ENCODE measurements at regions not wholly inside any gene's neighbourhood (a gene's known extent, or its start where the extent isn't known, plus 50 kb on each side); places are given as distances from the start of the nearest gene placed in this dataset.
"Not testable (repeated sequence)": the region's sequence is repeated elsewhere in the genome, so short reads cannot be mapped to it uniquely, and the experiment has no call there.

GRCh38 chr5:18496041-18496440 is 861.8 kb downstream of the TAF11L14 start:
- no peak for DNase-seq (ENCODE audit: low read depth in 4 of 4, low spot score in 3 of 4)

- DNase-seq (ENCODE audit: low read depth in 4 of 4, low spot score in 3 of 4) = no peak
These were observed 862.8 kb downstream of the TAF11L14 start for GRCh38 chr5:18497089-18497488.

GRCh38 chr5:18503797-18504328 is 869.6 kb downstream of the TAF11L14 start:
- no peak for DNase-seq (ENCODE audit: low read depth in 4 of 4, low spot score in 3 of 4)

GRCh38 chr5:18507114-18507513 is 872.9 kb downstream of the TAF11L14 start:
- DNase-seq (ENCODE audit: low read depth in 4 of 4, low spot score in 3 of 4) = no peak

- no peak for DNase-seq (ENCODE audit: low read depth in 4 of 4, low spot score in 3 of 4)
These were observed 883.6 kb downstream of the TAF11L14 start for GRCh38 chr5:18517641-18518380.

GRCh38 chr5:18523380-18523779 is 889.1 kb downstream of the TAF11L14 start:
- no peak for DNase-seq (ENCODE audit: low read depth in 4 of 4, low spot score in 3 of 4)

GRCh38 chr5:18526792-18527405 is 892.6 kb downstream of the TAF11L14 start:
- DNase-seq (ENCODE audit: low read depth in 4 of 4, low spot score in 3 of 4) = no peak

- no peak for DNase-seq (ENCODE audit: low read depth in 4 of 4, low spot score in 3 of 4)
These were observed 898.9 kb downstream of the TAF11L14 start for GRCh38 chr5:18533137-18533536.

- DNase-seq (ENCODE audit: low read depth in 4 of 4, low spot score in 3 of 4) = no peak
These were observed 899.9 kb downstream of the TAF11L14 start for GRCh38 chr5:18534119-18534518.

GRCh38 chr5:18535753-18536152 is 901.5 kb downstream of the TAF11L14 start:
- DNase-seq (ENCODE audit: low read depth in 4 of 4, low spot score in 3 of 4) = not testable (repeated sequence)

GRCh38 chr5:18544421-18544820 is 910.2 kb downstream of the TAF11L14 start:
- peak in 1 of 4 donors; percentile 14 for DNase-seq (ENCODE audit: low read depth in 4 of 4, low spot score in 3 of 4)

GRCh38 chr5:18546591-18546990 is 912.3 kb downstream of the TAF11L14 start:
- DNase-seq (ENCODE audit: low read depth in 4 of 4, low spot score in 3 of 4) = no peak

GRCh38 chr5:18551716-18552115 is 917.5 kb downstream of the TAF11L14 start:
- no peak for DNase-seq (ENCODE audit: low read depth in 4 of 4, low spot score in 3 of 4)

- DNase-seq (ENCODE audit: low read depth in 4 of 4, low spot score in 3 of 4) = no peak
These were observed 919.0 kb downstream of the TAF11L14 start for GRCh38 chr5:18553269-18553668.

GRCh38 chr5:18560602-18561001 is 926.3 kb downstream of the TAF11L14 start:
- DNase-seq (ENCODE audit: low read depth in 4 of 4, low spot score in 3 of 4) = no peak

GRCh38 chr5:18563853-18564252 is 929.6 kb downstream of the TAF11L14 start:
- DNase-seq (ENCODE audit: low read depth in 4 of 4, low spot score in 3 of 4) = no peak

- DNase-seq (ENCODE audit: low read depth in 4 of 4, low spot score in 3 of 4) = no peak
These were observed 932.4 kb downstream of the TAF11L14 start for GRCh38 chr5:18566671-18567070.

GRCh38 chr5:18576586-18576985 is 942.3 kb downstream of the TAF11L14 start:
- no peak for DNase-seq (ENCODE audit: low read depth in 4 of 4, low spot score in 3 of 4)

GRCh38 chr5:18601185-18601584 is 966.9 kb downstream of the TAF11L14 start:
- DNase-seq (ENCODE audit: low read depth in 4 of 4, low spot score in 3 of 4) = no peak

GRCh38 chr5:18602402-18602801 is 968.1 kb downstream of the TAF11L14 start:
- no peak for DNase-seq (ENCODE audit: low read depth in 4 of 4, low spot score in 3 of 4)

- DNase-seq (ENCODE audit: low read depth in 4 of 4, low spot score in 3 of 4) = no peak
These were observed 970.9 kb downstream of the TAF11L14 start for GRCh38 chr5:18605186-18605585.

- no peak for DNase-seq (ENCODE audit: low read depth in 4 of 4, low spot score in 3 of 4)
These were observed 973.3 kb downstream of the TAF11L14 start for GRCh38 chr5:18607570-18607969.
